ENCODE measurements at regions not wholly inside any gene's neighbourhood (a gene's known extent, or its start where the extent isn't known, plus 50 kb on each side); places are given as distances from the start of the nearest gene placed in this dataset.

DNA sequence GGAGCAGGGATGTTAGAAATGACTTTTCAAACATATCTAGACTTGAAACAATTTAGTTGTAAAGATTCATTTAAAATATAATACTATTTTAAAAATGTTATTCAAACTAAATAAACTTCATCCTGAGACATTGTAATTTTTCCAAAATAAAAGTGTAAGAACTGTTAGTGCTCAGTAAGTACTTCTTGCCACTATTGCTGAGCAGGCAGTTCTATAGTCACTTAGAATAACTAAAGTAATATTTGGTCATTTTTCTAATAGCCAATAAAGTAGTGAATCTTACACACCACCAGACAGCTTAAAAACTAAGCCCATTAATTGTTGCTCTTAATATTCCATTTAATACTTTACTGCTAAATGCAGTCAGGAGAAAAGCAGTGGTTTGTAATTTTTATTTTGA is 1120.0 kb upstream of the CDH10 start:
- TF ChIP-seq, protein P1, sequence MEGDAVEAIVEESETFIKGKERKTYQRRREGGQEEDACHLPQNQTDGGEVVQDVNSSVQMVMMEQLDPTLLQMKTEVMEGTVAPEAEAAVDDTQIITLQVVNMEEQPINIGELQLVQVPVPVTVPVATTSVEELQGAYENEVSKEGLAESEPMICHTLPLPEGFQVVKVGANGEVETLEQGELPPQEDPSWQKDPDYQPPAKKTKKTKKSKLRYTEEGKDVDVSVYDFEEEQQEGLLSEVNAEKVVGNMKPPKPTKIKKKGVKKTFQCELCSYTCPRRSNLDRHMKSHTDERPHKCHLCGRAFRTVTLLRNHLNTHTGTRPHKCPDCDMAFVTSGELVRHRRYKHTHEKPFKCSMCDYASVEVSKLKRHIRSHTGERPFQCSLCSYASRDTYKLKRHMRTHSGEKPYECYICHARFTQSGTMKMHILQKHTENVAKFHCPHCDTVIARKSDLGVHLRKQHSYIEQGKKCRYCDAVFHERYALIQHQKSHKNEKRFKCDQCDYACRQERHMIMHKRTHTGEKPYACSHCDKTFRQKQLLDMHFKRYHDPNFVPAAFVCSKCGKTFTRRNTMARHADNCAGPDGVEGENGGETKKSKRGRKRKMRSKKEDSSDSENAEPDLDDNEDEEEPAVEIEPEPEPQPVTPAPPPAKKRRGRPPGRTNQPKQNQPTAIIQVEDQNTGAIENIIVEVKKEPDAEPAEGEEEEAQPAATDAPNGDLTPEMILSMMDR (IDR thresholded peaks at IDR 0.05) = no peak
- no peak for TF ChIP-seq ELF4 (CRISPR knock-in tag; IDR thresholded peaks at IDR 0.05; ENCODE audit: low read depth)
- no peak for TF ChIP-seq CREM (CRISPR knock-in tag; IDR thresholded peaks at IDR 0.05)
- TF ChIP-seq, protein P2, sequence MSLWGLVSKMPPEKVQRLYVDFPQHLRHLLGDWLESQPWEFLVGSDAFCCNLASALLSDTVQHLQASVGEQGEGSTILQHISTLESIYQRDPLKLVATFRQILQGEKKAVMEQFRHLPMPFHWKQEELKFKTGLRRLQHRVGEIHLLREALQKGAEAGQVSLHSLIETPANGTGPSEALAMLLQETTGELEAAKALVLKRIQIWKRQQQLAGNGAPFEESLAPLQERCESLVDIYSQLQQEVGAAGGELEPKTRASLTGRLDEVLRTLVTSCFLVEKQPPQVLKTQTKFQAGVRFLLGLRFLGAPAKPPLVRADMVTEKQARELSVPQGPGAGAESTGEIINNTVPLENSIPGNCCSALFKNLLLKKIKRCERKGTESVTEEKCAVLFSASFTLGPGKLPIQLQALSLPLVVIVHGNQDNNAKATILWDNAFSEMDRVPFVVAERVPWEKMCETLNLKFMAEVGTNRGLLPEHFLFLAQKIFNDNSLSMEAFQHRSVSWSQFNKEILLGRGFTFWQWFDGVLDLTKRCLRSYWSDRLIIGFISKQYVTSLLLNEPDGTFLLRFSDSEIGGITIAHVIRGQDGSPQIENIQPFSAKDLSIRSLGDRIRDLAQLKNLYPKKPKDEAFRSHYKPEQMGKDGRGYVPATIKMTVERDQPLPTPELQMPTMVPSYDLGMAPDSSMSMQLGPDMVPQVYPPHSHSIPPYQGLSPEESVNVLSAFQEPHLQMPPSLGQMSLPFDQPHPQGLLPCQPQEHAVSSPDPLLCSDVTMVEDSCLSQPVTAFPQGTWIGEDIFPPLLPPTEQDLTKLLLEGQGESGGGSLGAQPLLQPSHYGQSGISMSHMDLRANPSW (CRISPR knock-in tag; conservative IDR thresholded peaks at IDR 0.05; ENCODE audit: low read depth) = no peak
- no peak for TF ChIP-seq SP1 (CRISPR knock-in tag; conservative IDR thresholded peaks at IDR 0.05)
- TF ChIP-seq TEAD4 (CRISPR knock-in tag; IDR thresholded peaks at IDR 0.05) = no peak

All from WTC11 (cell line).